Hematopoietic multipotent progenitor cell (in vitro differentiated cells): ENCODE measurements at regions not wholly inside any gene's neighbourhood (a gene's known extent, or its start where the extent isn't known, plus 50 kb on each side); places are given as distances from the start of the nearest gene placed in this dataset.

Experiments used
- DNase-seq, 3 donors: peaks; one replicate each; pipeline ENCODE4 v3.0.0-alpha.2; 2011 to 2015; ENCODE audit warnings: low read depth in 2 of 3, low spot score in 2 of 3

DNA sequence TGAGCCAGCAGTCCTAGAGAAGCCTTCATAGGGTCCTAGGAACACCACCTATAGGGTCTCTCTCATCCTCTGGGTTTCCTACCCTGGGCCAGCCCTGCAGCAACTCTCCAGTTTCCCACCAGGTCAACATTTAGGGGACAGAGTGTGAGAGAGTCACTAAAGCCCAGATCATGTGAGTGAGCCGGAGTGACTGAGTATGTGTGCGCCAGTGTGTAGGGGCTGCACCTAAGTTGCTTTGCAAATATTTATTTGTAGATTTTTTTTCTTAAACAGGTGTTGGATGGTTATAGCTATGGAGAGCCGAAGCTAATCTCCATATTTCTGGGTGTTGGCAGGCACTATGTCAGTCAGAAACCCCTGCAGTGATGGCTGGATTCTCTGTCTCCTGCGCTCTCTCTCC lies 232.5 kb upstream of the NCAM1 start:
- DNase-seq, result no peak

DNA sequence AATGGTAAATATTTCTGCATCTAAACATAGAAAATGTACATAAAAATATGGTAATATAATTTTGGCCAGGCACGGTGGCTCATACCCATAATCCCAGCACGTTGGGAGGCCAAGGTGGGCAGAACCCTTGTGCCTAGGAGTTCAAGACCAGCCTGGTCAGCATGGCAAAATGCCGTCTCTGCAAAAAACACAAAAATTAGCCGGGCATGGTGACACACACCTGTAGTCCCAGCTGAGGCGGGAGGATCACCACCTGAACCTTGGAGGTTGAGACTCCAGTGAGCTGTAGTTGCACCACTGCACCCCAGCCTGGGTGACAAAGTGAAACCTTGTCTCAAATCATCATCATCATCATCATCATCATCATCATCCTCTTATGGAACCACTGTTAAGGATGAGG lies 230.6 kb upstream of the NCAM1 start:
- DNase-seq, result no peak

DNA sequence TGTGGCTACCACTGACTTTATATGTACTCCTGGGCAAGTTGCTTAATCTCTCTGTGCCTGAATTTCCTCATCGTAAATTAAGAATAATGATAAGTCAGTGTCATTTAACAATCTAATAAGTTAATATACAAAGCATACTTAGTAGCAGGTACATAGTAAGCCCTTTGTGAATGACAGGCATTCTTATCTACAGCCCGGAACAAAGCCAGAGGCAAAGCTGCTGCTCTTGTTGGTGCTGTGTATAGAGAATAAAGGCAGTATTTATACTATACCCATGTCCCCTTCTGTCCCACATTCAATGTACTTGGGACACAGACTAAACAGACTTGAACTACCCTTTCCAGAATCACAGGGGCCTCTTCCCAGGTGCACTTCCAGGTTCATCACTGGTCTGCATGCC lies 229.7 kb upstream of the NCAM1 start:
- DNase-seq, result no peak

DNA sequence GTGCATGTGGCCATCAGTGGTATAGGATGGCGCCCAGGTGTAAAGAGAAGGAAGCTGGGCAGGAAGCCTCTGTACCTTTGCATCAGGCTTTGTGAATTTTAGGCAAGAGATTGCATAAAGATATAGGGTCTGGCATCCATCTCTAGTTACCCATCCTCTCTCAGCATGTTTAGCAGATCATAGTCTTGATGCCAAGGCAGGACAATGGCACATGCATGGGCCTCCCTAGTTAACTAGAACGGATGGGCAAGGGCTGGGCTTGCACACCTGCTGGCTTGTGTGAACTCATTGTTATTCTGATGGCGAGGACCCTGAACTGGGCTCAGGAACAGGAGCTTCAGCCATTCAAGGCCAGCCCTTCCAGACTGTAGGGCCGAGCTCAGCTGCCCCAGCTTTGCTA lies 229.2 kb upstream of the NCAM1 start:
- no peak for DNase-seq

DNA sequence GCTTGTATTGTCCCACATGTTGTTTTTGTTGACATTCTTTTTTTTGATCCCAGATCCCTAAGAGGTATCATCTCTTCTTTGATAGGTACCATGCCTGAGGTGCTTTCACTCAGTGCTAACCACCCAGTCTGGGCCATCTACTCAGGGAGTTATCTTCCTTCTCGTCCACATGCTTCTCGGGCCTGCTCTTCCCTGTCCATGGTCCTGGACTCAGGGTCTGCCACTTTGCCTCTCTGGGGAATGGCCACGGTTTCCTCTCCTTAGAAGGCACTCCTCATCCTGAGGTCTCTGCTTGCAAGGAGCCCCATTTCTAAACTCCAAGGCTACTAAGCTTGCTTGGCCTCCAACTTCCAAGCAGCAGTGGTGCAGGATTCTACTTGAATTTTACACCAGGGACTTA lies 227.0 kb upstream of the NCAM1 start:
- DNase-seq, result peak in 2 of 3 donors; percentile 3 to 13

DNA sequence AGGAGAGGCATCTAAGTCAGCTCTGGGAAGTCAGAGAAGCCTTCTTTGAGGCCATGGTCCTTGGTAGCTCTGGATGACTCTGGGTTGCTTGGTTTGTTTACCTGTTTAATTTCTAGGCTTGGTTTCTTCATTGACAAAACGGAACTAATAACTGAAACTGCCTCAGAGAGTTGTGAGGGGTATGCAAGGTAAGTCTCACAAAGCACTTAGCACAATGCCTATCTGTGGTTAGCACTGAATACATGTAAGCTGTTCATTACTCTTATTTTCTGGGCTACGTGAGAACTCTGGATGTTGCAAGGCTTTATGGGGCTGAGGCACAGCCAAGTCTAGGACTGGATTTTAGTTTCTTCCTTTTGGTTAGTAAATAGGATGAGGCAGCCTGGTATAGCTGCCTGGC lies 225.8 kb upstream of the NCAM1 start:
- no peak for DNase-seq

DNA sequence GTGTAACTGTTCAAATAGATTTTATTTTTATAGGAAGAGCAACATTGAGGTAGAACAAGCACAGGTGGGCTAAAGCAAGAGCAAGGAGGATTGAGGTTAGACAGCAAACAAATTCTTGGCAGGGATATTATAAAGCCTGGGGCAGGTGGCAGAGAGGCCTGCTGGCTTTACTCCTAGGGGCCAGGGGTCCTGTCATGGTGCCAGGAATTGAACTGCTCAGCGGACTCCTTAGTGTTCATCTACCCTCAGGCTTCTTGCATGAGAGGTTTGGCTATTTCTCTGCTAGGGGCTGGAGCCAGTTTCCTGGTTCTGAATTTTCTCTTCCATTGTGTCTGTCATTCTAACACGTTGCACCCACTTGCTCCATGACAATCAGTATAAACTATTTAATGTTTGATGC lies 217.2 kb upstream of the NCAM1 start:
- DNase-seq, result no peak

DNA sequence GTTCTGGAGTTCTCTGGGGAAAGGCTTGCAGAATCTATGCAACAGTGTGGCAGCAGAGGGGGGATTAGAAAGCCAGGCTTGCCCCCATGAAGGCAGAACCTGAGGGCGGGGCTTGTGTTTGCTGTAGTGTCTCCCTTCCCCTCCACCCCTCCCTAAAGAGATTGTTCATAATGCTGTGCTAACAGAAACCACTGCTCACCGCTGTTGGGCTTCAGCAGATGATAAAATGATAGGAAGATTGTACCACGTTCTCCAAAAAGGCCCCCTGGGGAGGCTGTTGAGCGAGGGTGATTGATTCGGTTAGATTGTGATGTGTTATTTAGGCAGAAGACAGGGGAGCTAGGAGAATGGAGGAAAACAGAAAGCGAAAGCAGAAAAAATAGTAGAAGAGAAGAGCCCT lies 215.2 kb upstream of the NCAM1 start:
- no peak for DNase-seq

DNA sequence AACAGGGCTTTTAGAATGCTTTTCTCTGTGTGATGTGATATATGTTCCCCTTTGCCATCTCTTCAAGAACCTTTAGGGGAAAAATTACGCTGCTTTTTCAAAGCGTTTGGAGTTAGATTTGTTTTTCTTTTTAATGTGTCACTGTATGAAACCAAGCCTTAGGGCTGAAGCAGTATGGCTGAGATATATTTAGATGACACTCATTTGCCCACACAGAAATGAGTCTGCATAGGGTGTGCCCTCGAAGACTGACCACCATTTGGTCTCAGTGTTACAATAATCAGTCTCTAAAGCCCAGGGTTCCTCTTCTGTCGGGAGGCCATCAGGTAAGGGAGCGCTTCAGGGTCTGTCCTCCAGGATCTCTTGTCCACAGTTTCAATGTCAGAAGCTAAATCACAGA lies 213.0 kb upstream of the NCAM1 start:
- no peak for DNase-seq

DNA sequence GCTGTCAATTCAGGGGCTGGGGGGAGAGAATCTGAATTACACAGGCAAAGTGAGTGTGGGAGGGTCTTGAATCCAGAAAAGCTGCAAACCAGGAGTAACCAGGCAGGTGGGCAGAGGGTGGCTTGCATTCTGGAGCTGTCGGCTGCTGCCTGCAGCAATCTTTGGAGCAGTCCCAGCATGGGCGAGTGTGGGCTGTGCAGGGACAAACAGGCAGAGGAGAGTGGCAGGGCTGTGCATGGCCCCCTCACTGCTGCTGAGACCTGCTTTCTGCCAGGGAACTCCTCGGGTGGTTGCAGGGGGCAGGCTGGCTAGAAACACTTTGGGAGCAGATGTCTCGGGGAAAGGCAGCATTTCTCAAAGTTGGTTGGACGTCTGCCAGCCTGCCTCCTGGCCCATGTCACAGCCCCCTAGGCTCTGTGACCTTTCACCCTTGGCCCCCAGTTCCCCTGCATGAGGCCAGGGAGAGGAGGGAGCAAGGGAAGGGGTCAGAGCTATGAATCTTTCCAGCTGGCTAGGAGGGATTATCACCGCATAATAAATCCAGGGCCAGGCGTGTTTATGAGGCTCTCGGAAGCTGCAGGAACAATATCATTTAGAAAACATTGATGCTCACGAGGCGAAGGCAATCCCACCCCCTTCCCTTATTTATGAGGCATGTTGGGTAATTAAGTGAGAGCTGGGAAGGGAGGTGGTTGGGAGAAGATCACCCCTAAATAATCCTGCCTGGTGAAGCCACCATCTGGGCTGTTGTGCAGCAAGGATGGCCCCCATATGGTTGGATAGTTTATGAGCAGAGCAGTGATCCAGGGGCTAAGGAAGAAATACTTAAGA lies 212.3 kb upstream of the NCAM1 start:
- DNase-seq, result no peak

DNA sequence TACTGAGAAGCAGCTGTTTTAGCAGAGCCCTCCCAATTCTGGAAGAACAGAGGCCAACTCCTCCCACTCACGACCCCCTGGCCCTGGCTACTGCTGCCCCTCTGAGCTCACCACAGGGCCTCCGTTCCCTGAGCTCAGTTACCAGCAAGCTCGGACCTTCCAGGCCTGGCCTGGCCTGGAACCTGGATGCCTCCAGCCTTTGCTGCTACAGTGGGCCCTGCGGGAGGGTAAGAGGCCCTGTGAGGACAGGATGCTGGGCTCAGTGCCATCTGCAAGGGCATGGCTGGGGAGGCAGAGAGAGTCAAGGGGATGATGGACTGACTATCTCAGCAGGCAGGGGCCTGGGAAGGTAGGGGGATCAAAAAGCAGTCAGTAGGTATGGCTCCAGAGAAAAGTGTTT lies 209.9 kb upstream of the NCAM1 start:
- no peak for DNase-seq

DNA sequence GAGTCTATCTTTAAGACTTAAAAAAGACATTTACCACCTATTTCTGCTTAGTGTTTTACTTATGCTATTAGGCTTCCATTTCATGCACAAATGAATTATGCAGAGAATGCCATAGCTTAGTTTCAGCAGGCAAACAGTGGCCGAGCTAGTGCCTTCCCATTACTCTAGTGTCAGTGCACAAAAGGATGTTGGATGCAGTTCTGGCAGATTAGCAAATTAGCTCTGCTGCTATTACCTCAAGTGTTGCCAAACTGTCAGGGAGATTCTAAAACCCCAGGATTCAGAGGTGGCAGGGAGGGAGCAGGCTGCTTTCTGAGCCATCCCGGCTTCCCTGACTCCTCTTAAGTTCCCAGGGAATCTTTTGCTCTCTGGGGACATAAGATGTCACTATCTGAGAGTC lies 209.4 kb upstream of the NCAM1 start:
- DNase-seq, result no peak

DNA sequence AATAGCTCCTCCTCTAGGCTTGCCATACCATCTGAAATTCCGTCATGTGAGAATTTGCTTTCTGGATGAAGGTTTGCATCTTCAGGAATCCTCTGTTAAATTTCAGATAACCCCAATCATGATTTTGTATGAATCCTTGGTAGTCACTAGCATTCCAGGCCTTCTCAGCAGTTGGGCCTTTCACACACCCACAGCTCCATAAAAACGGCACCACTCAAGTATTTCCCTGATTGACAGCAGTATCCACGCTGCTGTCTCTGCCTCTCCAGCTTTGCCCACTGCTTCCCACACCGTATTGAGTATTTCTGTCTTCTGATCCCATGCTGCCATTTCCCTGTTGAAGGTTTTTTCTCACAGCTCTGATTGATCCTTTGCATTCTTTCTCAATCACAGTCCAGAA lies 208.7 kb upstream of the NCAM1 start:
- DNase-seq, result no peak

DNA sequence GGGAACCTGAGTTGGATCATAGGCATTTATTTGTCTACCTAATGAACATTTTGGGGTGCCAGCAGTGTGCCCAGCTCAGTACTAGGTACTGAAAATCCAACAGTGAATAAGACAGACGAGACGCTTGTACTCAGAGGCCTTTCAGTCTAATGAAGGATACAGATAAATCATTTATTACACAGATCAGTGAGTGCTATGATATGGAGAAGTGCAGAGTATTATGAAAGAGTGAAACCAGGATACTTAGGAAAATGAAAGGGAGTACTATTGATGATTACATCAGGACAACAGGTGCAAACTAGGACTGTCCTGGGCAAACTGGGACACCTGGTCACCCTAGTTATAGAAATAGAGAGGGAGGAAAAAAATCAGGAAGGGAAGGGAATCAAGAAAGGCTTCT lies 207.5 kb upstream of the NCAM1 start:
- no peak for DNase-seq

DNA sequence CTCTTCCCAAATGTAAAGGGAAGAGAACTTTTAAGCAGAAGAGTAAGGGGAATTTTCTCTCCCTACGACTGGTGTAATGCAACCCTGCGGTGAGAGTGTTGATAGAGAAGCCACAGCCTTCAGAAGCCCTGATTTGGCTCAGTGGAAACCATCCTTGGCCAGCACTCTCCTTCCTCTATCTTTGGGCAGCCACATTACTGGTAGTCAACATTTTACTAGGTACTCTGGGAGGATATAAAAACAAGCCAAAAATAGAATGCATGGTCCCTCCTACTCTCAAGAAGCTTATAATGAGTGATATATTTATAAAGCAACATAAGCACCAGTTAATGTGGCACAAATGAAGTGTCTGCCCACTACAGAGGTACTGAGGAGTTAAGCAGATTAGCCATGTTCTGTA lies 201.8 kb upstream of the NCAM1 start:
- DNase-seq, result no peak

DNA sequence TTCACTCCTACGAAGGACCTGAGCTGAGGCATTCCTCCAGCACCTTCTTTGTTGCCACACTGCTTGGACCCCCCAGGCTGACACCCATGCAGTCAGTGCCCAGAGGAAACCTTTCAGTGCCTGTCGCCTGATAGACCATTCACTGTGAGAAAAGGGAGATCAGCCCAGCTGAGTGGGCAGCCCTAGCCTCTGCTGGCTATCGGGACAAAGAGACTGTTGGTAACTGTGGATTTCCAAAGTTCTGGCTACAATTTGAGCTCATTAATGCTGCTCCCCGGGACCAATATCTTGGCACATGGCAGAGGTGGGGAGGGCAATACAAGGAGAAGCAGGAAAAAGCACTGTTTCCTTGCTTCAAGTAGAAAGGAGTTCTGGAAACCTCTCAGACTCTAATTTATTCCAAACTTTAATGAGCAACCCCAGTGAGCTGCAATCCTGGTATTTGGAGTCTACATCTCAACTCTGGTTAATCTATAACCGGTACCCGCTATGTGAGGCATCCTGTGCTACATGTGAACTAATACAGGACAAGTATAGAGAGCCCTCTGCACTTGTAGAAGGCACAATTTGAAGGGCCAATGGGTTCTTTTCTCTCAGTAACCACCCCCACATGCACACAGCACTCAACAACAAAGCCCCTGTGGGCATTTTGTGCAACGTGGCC lies 200.7 kb upstream of the NCAM1 start:
- no peak for DNase-seq

DNA sequence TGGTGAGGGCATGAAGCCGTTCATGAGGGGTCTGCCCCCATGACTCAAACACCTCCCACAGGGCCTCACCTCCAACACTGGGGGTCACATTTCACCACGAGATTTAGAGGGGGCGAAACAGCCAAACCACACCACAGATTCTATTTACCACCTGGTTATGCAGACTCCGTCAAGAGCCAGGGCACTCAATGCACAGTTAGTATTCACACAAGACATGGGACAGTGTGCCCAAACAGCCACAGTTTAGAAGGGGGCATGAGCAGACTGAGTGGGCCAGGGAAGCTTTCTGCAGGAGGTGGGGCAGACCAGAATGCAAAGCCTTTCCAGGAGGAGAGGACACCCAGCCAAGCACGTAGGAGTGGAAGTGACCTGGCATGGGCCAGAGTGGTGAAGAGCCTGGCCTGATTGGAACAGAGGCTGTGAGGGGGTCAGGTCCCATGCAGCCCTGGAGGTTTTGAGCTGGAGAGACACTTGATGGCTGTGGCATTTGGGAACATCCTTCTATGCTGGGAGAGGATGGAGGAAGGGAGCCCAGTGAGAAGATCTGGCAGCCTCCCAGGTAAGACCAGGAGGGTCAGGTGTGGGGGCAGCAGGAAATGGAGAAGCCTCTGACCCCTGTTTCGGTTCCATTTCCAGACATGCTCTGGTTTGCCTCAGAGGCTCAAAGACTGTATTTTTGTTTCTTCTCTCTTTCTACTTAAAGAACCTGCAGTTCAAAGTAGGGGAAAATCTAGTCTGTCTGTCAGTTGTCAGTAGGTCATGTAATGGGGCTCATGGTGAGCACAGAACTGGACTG lies 199.1 kb upstream of the NCAM1 start:
- DNase-seq, result no peak

DNA sequence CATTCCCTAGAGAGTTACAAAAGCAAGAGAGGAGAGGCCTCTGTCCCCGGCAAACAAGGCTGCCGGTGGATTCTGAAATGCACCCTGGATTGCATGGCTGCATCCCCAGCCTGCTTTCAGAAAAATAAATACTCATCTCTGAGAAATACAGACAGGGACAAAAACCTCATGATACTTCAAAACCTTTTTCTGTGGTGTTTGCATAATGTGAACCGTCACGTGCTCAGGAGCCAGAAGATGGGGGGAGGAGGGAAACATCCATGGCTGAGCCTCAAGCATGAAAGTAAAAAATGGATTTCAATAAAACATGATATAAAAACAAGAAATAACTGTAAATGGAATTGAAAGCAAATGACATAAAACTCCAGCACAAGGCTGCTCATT lies 198.5 kb upstream of the NCAM1 start:
- DNase-seq, result no peak

DNA sequence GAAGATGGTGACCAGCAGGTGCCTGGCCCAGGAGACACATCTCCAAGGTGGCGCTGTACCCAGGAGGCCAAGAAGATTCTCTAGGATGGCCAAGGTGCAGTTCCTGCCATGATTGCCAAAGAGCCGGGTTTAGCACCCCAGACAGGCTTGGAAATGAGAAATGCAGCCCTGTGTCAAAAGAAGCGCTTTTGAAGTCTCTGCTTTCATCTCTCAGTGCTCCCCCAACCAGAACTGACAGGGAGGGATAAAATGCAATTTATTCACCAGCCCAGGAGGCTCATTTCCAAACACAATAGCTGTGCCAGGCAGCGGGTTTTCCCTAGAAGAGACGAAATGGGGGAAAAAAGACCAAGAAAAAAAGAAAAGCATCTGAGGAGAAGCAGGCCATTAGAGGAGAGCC lies 195.9 kb upstream of the NCAM1 start:
- no peak for DNase-seq

DNA sequence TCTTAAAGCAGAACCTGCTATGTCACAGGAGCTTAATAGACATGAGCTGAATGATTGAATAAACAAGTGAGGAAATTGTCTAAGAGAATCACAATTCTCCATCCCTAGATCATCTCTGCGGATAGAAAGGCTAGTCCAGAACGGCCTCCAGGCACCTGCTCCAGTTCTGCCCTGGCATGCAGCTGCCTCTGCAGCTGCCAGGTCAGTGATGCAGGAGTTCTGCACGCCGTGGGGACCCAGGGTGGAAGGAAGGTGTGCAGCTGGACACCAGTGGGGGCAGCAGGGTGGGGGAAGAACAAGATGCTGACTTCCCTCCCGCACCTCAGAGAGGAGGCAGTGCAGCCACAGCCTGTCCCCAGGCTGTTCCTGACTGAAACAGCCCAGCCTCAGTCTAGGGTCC lies 192.1 kb upstream of the NCAM1 start:
- no peak for DNase-seq

DNA sequence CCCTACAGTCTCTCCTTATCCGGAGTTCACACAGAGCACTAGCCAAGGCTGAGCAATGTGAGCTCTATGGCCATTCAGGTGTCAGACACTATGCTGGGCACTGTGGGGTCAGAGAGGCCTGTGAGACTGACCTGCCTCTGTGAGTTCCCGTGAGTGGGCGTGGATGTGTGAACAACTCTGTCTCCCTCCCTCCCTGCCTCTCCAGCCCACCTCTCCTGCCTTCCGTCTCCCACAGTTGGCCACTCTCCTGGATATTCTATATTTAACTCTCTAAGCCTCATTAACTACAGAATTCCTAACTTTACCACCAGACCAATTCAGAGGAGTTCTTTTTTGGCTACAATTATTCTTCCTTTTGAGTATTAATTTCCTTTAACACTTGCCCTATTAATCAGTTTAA lies 191.6 kb upstream of the NCAM1 start:
- no peak for DNase-seq

DNA sequence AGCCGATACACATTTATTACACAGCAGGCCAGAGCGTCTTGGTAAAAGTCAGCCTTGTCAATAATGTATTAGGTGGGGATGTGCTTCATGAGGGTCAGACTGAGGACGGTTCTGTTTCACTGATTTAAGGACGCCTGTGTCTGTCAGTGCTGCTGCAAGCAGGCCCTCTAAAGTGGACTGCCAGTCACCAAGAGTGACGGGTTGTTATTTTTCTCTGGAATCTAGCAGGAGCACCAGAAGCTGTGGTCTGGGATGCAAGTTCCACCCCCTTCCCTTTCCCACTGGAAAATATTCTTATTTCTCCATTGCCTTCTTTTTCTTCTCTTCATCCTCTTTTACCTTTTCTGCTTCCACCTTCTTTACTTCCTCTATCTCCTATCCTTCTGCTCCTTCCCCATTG lies 191.2 kb upstream of the NCAM1 start:
- DNase-seq, result no peak
